Mesenchymal stem cell (in vitro differentiated cells and primary cell): ENCODE measurements at regions not wholly inside any gene's neighbourhood (a gene's known extent, or its start where the extent isn't known, plus 50 kb on each side); places are given as distances from the start of the nearest gene placed in this dataset.
A peak's percentile ranks its signal among the peaks of the same experiment; 100 is the strongest.

Source experiments
- DNase-seq: peaks from one replicate; pipeline ENCODE4 v3.0.0-alpha.2; 2013
- H2AFZ ChIP-seq: one replicate; pipeline ENCODE4 v1.6.1; 2013; ENCODE audit warnings: low read depth, mild to moderate bottlenecking, control low read depth, inconsistent platforms, low read length, moderate library complexity
- H2AK5ac ChIP-seq: 2 replicates; pipeline ENCODE4 v1.6.1; 2013; ENCODE audit warnings: low read length, moderate library complexity, mild to moderate bottlenecking, inconsistent platforms; ENCODE audit not compliant: severe bottlenecking
- H2BK120ac ChIP-seq: one replicate; pipeline ENCODE4 v1.6.1; 2013; ENCODE audit warnings: low read depth, mild to moderate bottlenecking, inconsistent platforms, low read length, moderate library complexity
- H2BK12ac ChIP-seq, 2 experiments: one replicate each; pipeline ENCODE4 v1.6.1; 2013; ENCODE audit warnings: inconsistent platforms in 2 of 2, low read length in 2 of 2, mild to moderate bottlenecking in 2 of 2, moderate library complexity in 2 of 2, control low read depth in 1 of 2
- H2BK15ac ChIP-seq: one replicate; pipeline ENCODE4 v1.6.1; 2013; ENCODE audit warnings: mild to moderate bottlenecking, low read depth, inconsistent platforms; ENCODE audit not compliant: poor library complexity, severe bottlenecking
- H2BK5ac ChIP-seq: 2 replicates; pipeline ENCODE4 v1.6.1; 2013; ENCODE audit warnings: low read depth, mild to moderate bottlenecking, low read length, control low read depth, inconsistent platforms; ENCODE audit not compliant: poor library complexity, severe bottlenecking
- H3K14ac ChIP-seq, 2 experiments: one replicate each; pipeline ENCODE4 v1.6.1; 2013; ENCODE audit warnings: inconsistent platforms in 2 of 2, low read length in 2 of 2, control low read depth in 1 of 2, mild to moderate bottlenecking in 1 of 2, moderate library complexity in 1 of 2
- H3K18ac ChIP-seq, 2 experiments: one replicate each; pipeline ENCODE4 v1.6.1; 2013; ENCODE audit warnings: inconsistent platforms in 2 of 2, low read length in 2 of 2, control low read depth in 1 of 2, low read depth in 1 of 2, mild to moderate bottlenecking in 1 of 2
- H3K23ac ChIP-seq, 2 experiments: one replicate each; pipeline ENCODE4 v1.6.1; 2013; ENCODE audit warnings: inconsistent platforms in 2 of 2, low read length in 2 of 2, mild to moderate bottlenecking in 2 of 2, moderate library complexity in 2 of 2, control low read depth in 1 of 2
- H3K27ac ChIP-seq: 2 replicates; pipeline ENCODE4 v1.5.1; 2013; ENCODE audit warnings: mild to moderate bottlenecking, moderate library complexity, low read length, control low read depth, inconsistent platforms; ENCODE audit not compliant: poor library complexity, severe bottlenecking
- H3K27me3 ChIP-seq, 2 experiments: 2 replicates each; pipeline versions ENCODE4 v1.6.1 to v1.7.0; 2013; ENCODE audit warnings: low read length in 2 of 2, mild to moderate bottlenecking in 2 of 2, moderate library complexity in 2 of 2, control low read depth in 1 of 2, inconsistent platforms in 1 of 2; ENCODE audit not compliant: control insufficient read depth in 1 of 2, insufficient read depth in 1 of 2
- H3K36me3 ChIP-seq, 2 experiments: 2 replicates each; pipeline versions ENCODE4 v1.6.1 to v1.7.0; 2013; ENCODE audit warnings: low read length in 2 of 2, control low read depth in 1 of 2, inconsistent platforms in 1 of 2, low read depth in 1 of 2, mild to moderate bottlenecking in 1 of 2; ENCODE audit not compliant: insufficient read depth in 2 of 2, control insufficient read depth in 1 of 2
- H3K4ac ChIP-seq, 2 experiments: one replicate each; pipeline ENCODE4 v1.6.1; 2013; ENCODE audit warnings: inconsistent platforms in 2 of 2, low read length in 2 of 2, mild to moderate bottlenecking in 2 of 2, moderate library complexity in 2 of 2, control low read depth in 1 of 2, low read depth in 1 of 2
- H3K4me1 ChIP-seq: 2 replicates; pipeline ENCODE4 v1.6.1; 2013; ENCODE audit warnings: low read depth, low read length, control low read depth; ENCODE audit not compliant: control insufficient read depth, insufficient read depth
- H3K4me2 ChIP-seq: 2 replicates; pipeline ENCODE4 v1.6.1; 2013; ENCODE audit warnings: low read length, mild to moderate bottlenecking, inconsistent platforms; ENCODE audit not compliant: poor library complexity, severe bottlenecking
- H3K4me3 ChIP-seq, 2 experiments: 2 replicates each; pipeline versions ENCODE4 v1.5.1 to v1.7.0; 2013; ENCODE audit warnings: low read length in 2 of 2, mild to moderate bottlenecking in 2 of 2, control low read depth in 1 of 2, low read depth in 1 of 2; ENCODE audit not compliant: insufficient read depth in 1 of 2
- H3K79me1 ChIP-seq: replicated peaks from 2 replicates; pipeline ENCODE4 v1.6.1; 2013; ENCODE audit warnings: mild to moderate bottlenecking, control low read depth, low read length, inconsistent platforms; ENCODE audit not compliant: poor library complexity, severe bottlenecking
- H3K9ac ChIP-seq: 2 replicates; pipeline ENCODE4 v1.7.0; 2013; ENCODE audit warnings: mild to moderate bottlenecking, low read length, moderate library complexity
- H3K9me3 ChIP-seq: 2 replicates; pipeline ENCODE4 v1.7.0; 2013; ENCODE audit warnings: mild to moderate bottlenecking, low read length; ENCODE audit not compliant: control insufficient read depth
- H4K8ac ChIP-seq: one replicate; pipeline ENCODE4 v1.6.1; 2013; ENCODE audit warnings: inconsistent platforms, mild to moderate bottlenecking, low read length, moderate library complexity
- H4K91ac ChIP-seq: one replicate; pipeline ENCODE4 v1.6.1; 2013; ENCODE audit warnings: mild to moderate bottlenecking, low read length, inconsistent platforms
- WGBS: methylation state at CpG from one replicate; pipeline ENCODE4 v1.1.7; 2013; ENCODE audit warnings: mixed read lengths; 5-methylcytosine and 5-hydroxymethylcytosine counted together

DNA sequence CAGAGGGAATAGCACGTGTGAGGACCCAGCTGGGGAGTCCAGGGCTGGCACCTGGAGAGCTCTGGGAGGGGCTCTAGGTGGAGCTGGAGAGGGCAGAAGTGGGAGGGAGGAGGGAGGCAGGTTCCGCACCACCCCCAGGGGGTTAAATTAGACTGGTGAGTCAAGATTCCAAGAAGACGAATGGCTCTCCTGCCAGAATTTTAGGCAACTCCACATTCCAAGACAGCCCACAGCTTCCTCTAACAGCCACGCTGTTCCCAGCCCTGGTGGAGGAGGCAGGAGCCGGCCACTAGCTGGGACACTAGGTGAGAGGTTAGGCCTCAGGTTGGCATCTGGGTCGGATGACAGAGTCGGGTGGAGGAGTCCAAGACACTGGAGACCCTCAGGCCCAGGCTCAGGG, 60.2 kb downstream of the TFAP2C start:
- DNase-seq, result no peak
- peak overlapping the region; percentile 18 for H2BK15ac ChIP-seq
- H3K18ac ChIP-seq, result no peak overlapping the region
- no peak overlapping the region for H3K27ac ChIP-seq
- H3K27me3 ChIP-seq, result peaks cover 0 to 32% of the 10 kb centered on the region in 2 experiments
- H3K14ac ChIP-seq, result no peak overlapping the region
- H3K36me3 ChIP-seq, result no peaks in the 10 kb centered on the region
- peaks cover 14% of the 10 kb centered on the region for H3K9me3 ChIP-seq
- H2BK12ac ChIP-seq, result no peak overlapping the region
- no peak overlapping the region for H3K4me2 ChIP-seq
- H3K4ac ChIP-seq, result no peak overlapping the region
- H4K8ac ChIP-seq, result no peak overlapping the region
- H4K91ac ChIP-seq, result no peak overlapping the region
- peaks cover 10% of the 10 kb centered on the region for H3K4me1 ChIP-seq
- H3K9ac ChIP-seq, result no peak overlapping the region
- no peak overlapping the region for H2BK5ac ChIP-seq
- no peaks in the 10 kb centered on the region for H3K79me1 ChIP-seq
- 34% methylated on average over 6 of the region's 7 CpGs for WGBS
- H2AFZ ChIP-seq, result no peak overlapping the region
- no peak overlapping the region for H2BK120ac ChIP-seq
- H2AK5ac ChIP-seq, result no peak overlapping the region
- no peak overlapping the region for H3K4me3 ChIP-seq
- H3K23ac ChIP-seq, result no peak overlapping the region

DNA sequence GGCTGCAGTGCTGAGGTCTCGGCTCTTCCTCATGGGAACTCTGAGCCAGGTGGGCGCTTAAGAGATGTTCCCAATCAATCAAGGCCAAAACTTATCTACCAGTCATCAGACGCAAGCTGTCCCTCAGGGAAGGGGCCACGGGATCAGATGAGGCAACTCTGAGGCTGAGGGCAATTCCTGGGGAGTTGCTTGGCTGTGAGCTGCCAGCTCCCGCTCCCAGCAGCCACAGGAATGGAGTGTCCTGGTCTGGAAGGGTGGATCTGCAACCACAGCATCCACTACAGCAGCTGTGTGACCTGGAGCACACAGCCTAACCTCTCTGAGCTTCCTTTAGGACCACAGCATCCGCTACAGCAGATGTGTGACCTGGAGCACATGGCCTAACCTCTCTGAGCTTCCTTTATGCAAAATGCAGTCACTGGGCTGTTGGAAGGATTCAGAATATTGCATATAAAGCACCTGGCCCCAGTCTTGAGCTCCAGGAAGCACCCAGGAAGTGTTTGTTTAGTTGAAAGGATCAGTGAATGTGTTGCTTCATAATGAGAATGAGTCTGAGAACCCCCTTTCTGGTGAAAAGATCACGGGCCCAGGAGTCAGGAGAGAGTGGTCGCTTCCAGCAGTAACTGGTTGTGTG, 60.9 kb downstream of the TFAP2C start:
- Histone ChIP-seq H3K9ac (no peak overlapping the region), H3K79me1 (no peaks in the 10 kb centered on the region), H4K8ac (no peak overlapping the region), H3K4ac (no peak overlapping the region), H2AFZ (no peak overlapping the region), H4K91ac (no peak overlapping the region), H2BK15ac (no peak overlapping the region), H3K27me3 (peaks cover 0 to 29% of the 10 kb centered on the region in 2 experiments), H3K36me3 (no peaks in the 10 kb centered on the region), H2BK5ac (no peak overlapping the region), H3K18ac (no peak overlapping the region), H3K14ac (no peak overlapping the region), H2BK120ac (no peak overlapping the region), H3K9me3 (peaks cover 14% of the 10 kb centered on the region), H3K23ac (no peak overlapping the region), H3K27ac (no peak overlapping the region), H3K4me2 (no peak overlapping the region), H2AK5ac (no peak overlapping the region), H3K4me3 (no peak overlapping the region), H2BK12ac (no peak overlapping the region), H3K4me1 (peaks cover 10% of the 10 kb centered on the region)
- DNase-seq, result no peak
- 57% methylated on average over 8 of the region's 8 CpGs for WGBS

DNA sequence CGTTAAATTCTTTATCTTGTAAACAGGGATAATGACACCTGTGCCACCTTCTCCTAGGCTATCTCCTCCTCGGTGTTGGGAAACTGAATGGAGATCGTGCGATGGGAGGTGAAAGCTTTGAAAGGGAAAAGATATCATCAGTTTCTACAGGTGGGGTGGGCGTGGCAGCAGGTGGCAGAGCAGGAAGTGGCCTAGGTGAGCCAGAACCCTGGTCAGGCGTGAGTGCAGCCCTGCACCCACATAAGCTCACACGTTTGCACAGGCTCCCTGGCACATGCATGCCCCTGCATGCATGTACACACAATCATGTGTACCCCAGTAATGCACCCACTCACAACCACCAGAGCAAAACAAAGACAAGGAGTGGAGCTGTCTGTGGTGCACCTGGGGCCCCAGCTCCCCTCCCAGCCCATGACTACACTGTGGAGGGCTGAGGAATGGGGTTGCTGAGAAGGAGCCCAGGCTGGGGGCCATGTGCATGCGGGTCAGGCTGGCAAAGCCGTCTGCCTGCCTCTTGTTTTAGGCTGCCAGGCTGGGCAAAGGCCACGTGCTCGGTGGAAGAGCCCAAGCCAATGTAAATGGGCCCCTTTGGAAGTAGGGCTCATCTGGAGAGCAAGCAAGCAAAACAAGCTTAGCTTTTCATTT, 61.5 kb downstream of the TFAP2C start:
- H2BK15ac ChIP-seq, result no peak overlapping the region
- no peak overlapping the region for H2BK5ac ChIP-seq
- no peak overlapping the region for H3K4me2 ChIP-seq
- H3K4me1 ChIP-seq, result peaks cover 10% of the 10 kb centered on the region
- no peak for DNase-seq
- H2BK120ac ChIP-seq, result no peak overlapping the region
- peaks cover 0 to 27% of the 10 kb centered on the region in 2 experiments for H3K27me3 ChIP-seq
- no peak overlapping the region for H2AK5ac ChIP-seq
- no peak overlapping the region for H2AFZ ChIP-seq
- H3K23ac ChIP-seq, result peak overlapping the region in 1 of 2 experiments; percentile 53
- H3K4me3 ChIP-seq, result no peak overlapping the region
- H3K18ac ChIP-seq, result no peak overlapping the region
- H3K36me3 ChIP-seq, result no peaks in the 10 kb centered on the region
- H4K8ac ChIP-seq, result no peak overlapping the region
- H3K27ac ChIP-seq, result no peak overlapping the region
- no peak overlapping the region for H3K9ac ChIP-seq
- no peak overlapping the region for H4K91ac ChIP-seq
- WGBS, result 74% methylated on average over 11 of the region's 11 CpGs
- H3K4ac ChIP-seq, result no peak overlapping the region
- H2BK12ac ChIP-seq, result no peak overlapping the region
- no peak overlapping the region for H3K14ac ChIP-seq
- H3K9me3 ChIP-seq, result peaks cover 14% of the 10 kb centered on the region
- H3K79me1 ChIP-seq, result no peaks in the 10 kb centered on the region

DNA sequence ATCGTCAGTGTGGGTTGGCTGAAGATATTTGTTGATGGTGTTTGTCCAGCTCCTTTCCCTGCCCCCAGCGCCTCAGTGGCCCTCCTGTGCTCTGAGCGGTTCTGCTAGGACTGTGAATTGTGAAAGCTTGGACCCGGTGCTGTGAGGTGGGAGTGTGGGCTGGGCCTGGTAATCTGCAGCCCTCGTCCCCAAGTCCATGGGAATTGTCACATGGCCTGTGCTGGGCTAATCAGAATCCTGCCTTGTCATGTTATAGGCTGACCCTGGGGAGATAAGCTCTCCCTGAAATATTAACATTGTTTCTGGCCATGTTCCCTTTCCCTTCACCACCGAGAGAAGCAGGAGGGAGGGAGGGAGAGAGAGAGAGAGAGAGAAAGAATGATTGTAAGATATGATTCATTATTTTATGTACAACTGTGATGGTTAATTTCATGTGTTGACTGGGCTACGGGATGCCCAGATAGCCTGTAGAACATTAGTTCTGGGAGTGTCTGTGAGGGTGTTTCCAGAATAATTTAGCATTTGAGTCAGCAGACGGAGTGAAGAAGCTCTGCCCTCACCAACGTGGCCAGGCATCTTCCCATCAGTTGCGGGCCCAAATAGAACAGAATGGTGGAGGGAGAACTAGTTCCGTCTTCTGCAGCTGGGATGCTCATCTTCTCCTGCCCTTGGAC, 62.4 kb downstream of the TFAP2C start:
- no peak overlapping the region for H2BK12ac ChIP-seq
- H2BK120ac ChIP-seq, result no peak overlapping the region
- DNase-seq, result no peak
- no peak overlapping the region for H2BK5ac ChIP-seq
- no peak overlapping the region for H3K18ac ChIP-seq
- H2AK5ac ChIP-seq, result no peak overlapping the region
- H3K9ac ChIP-seq, result no peak overlapping the region
- no peak overlapping the region for H3K4ac ChIP-seq
- no peaks in the 10 kb centered on the region for H3K36me3 ChIP-seq
- H3K4me1 ChIP-seq, result peaks cover 10% of the 10 kb centered on the region
- no peak overlapping the region for H3K27ac ChIP-seq
- H4K8ac ChIP-seq, result peak overlapping the region; percentile 19
- WGBS, result 93% methylated on average over 9 of the region's 11 CpGs
- no peak overlapping the region for H3K4me3 ChIP-seq
- peaks cover 0 to 22% of the 10 kb centered on the region in 2 experiments for H3K27me3 ChIP-seq
- H3K4me2 ChIP-seq, result no peak overlapping the region
- H2BK15ac ChIP-seq, result no peak overlapping the region
- no peak overlapping the region for H2AFZ ChIP-seq
- no peak overlapping the region for H3K23ac ChIP-seq
- no peaks in the 10 kb centered on the region for H3K79me1 ChIP-seq
- no peak overlapping the region for H4K91ac ChIP-seq
- H3K9me3 ChIP-seq, result peaks cover 14% of the 10 kb centered on the region
- H3K14ac ChIP-seq, result no peak overlapping the region
